ENCODE measurements at regions not wholly inside any gene's neighbourhood (a gene's known extent, or its start where the extent isn't known, plus 50 kb on each side); places are given as distances from the start of the nearest gene placed in this dataset.

GRCh38 chr6:104473021-104473429 is 386.7 kb downstream of the HACE1 start:
- intact Hi-C loops (cut with micrococcal nuclease; ENCODE audit: unreplicated experiment) (no loop called here), in situ Hi-C loops (cut with HindIII; ENCODE audit: low pct_unique_long_range_greater_than_20kb, low sequenced_read_pairs) (no loop called here)
- H3K9me3 ChIP-seq (ENCODE audit: control insufficient read depth, insufficient read depth, low read depth, low read length) = no peaks in the 10 kb centered on the region
- no peak overlapping the region for H3K4me3 ChIP-seq (ENCODE audit: low read depth in 2 of 2, low read length in 2 of 2)
- H3K27me3 ChIP-seq (ENCODE audit: control insufficient read depth, insufficient read depth, low read length) = no peaks in the 10 kb centered on the region
- no peaks in the 10 kb centered on the region for H3K4me1 ChIP-seq (ENCODE audit: control insufficient read depth, insufficient read depth, low read length)
- no peak overlapping the region for H3K27ac ChIP-seq (ENCODE audit: low read length)
- ATAC-seq (no peak), DNase-seq (ENCODE audit: low read depth, low spot score) (no peak)
- POLR2A ChIA-PET = no interaction called here
- CTCF ChIA-PET = no interaction called here
- no TSS peak for BruUV-seq (replicated peaks)
- H3K36me3 ChIP-seq (ENCODE audit: control insufficient read depth, insufficient read depth, low read length) = no peaks in the 10 kb centered on the region
- TF ChIP-seq POLR2AphosphoS5 (IDR thresholded peaks at IDR 0.05; ENCODE audit: low read depth, low read length) = no peak
- TF ChIP-seq TCF7L2 (IDR thresholded peaks at IDR 0.05; ENCODE audit: low read depth, low read length) = no peak
- no peak for TF ChIP-seq REST (IDR thresholded peaks at IDR 0.05; ENCODE audit: insufficient read depth in 1 of 2, low read depth in 2 of 2, low read length in 1 of 2)
- no peak for TF ChIP-seq SIN3A (IDR thresholded peaks at IDR 0.05; ENCODE audit: borderline replicate concordance, insufficient read depth, low read depth, low read length)
- no peak for TF ChIP-seq CTCF (IDR thresholded peaks at IDR 0.05)

- H3K27ac ChIP-seq (ENCODE audit: low read length) = no peak overlapping the region
- H3K4me3 ChIP-seq (ENCODE audit: low read depth in 2 of 2, low read length in 2 of 2) = no peak overlapping the region
- no TSS peak for BruUV-seq (replicated peaks)
- POLR2A ChIA-PET = no interaction called here
- TF ChIP-seq POLR2AphosphoS5 (IDR thresholded peaks at IDR 0.05; ENCODE audit: low read depth, low read length) (no peak), CTCF (IDR thresholded peaks at IDR 0.05) (no peak), REST (IDR thresholded peaks at IDR 0.05; ENCODE audit: insufficient read depth in 1 of 2, low read depth in 2 of 2, low read length in 1 of 2) (no peak)
- H3K27me3 ChIP-seq (ENCODE audit: control insufficient read depth, insufficient read depth, low read length) = no peaks in the 10 kb centered on the region
- ATAC-seq (no peak), DNase-seq (ENCODE audit: low read depth, low spot score) (no peak)
- no peaks in the 10 kb centered on the region for H3K9me3 ChIP-seq (ENCODE audit: control insufficient read depth, insufficient read depth, low read depth, low read length)
- intact Hi-C loops (cut with micrococcal nuclease; ENCODE audit: unreplicated experiment) (no loop called here), in situ Hi-C loops (cut with HindIII; ENCODE audit: low pct_unique_long_range_greater_than_20kb, low sequenced_read_pairs) (no loop called here)
- no peaks in the 10 kb centered on the region for H3K36me3 ChIP-seq (ENCODE audit: control insufficient read depth, insufficient read depth, low read length)
- CTCF ChIA-PET = no interaction called here
- no peaks in the 10 kb centered on the region for H3K4me1 ChIP-seq (ENCODE audit: control insufficient read depth, insufficient read depth, low read length)
Measured at GRCh38 chr6:104472021-104472901, 387.5 kb downstream of the HACE1 start.

Measured in Panc1 (cell line).